ENCODE measurements at regions not wholly inside any gene's neighbourhood (a gene's known extent, or its start where the extent isn't known, plus 50 kb on each side); places are given as distances from the start of the nearest gene placed in this dataset.

DNA sequence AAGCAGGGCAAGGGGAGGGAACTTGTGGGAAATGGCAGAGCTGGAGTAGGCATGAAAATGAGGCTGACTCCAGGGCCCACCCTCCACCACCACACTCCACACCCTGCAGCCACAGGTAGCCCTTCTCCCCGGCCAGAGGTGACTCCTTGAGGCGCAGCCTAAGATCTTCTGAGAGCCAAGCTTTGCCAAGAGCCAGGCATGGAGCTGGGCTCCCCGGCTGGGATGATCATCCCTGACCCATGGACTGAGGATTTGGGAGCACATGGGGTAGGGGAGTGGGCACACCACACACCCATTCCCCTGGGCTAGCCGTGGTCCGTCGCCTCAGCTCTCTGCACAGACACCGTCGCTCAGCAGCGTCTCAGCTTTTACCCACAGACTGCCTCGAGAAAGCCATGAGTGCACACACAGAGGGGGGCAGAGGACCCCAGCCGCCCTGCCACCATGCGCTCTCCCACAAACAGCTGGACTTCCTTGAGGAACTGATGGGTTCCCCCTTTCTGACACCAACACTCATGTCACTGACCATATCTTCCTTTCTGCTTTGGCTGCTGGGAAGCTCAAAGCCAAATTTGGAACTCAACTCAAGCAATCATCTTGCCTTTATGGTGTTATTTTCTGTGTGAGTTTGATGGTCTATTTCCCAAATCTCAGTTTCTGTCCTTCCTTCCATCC, 123.6 kb upstream of the RUNX3 start:
- no peak for DNase-seq

DNA sequence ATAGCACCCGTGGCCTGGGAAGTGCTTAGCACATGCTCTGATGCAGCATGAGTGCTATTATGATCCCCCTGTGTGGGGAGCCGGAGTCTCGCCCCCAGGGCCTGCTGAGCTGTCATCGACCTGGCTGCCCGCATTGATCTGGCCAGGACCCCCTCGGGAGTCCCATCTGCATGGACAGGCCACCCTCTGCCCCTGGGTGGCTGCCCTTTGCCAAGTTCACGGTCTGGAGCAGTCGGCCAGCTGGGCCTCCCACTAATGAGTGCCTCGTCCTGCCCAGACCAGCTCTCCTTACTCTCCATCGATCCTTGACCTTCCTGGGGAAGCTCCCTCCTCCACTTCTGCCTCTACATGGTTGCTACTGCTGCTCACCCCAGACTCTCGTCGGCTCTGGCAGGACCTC, 121.8 kb upstream of the RUNX3 start:
- no peak for DNase-seq

DNA sequence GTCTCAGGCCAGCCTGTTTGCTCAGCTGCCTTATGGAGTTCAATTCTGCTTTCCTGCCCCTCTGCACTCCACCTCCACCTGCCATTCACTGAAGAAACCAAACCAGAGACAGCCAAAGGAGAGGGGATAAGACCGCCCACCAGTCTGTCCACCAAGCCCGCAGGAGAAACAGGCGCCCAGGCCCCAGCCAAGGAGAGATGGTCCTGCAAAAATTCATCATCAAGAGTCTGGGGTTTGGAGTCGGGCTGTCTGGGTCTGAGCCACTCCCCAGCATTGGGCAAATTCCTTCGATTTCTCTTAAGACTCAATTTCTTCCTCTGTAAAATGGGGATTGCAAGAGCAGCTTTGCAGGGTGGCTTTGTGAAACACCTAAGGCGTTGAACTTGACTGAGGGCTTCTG, 121.4 kb upstream of the RUNX3 start:
- DNase-seq, result no peak

DNA sequence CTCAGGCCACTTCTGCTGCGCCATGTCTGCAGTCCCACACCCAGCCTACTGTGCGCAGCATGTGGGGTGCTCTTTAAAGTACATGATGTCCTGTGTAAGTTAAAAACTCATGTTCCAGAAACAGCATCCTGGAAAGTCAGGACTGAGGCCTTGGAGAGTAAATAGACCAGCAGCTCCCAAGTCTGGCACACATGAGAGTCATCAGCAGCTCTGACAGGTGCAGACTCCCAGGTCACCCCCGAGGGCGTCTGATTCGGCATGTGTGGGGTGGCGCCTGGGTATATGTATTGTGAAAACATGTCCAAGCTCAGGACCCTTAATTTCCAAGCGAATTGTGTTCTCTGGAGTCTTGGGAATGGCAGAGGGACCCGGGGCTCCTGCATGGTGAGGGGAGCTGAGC, 120.1 kb upstream of the RUNX3 start:
- no peak for DNase-seq

DNA sequence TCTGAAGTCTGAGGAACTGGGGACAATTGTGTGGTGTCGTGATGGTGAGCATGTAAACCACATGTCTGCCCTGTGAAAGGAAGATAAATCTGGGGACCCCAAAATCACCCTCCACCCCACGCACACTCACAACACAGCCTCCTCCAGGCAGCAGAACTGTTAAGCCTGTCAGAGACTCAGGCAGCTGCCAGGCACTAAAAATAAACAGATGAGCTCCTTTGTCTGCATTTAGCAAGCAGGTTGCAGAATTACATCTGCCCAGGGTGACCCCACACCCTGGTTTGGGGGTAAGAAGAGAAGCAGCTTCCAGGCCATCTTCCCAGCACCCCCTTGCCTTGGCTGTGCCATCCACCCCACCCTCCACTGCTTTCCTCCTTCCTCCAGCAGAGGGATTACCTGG, 119.1 kb upstream of the RUNX3 start:
- DNase-seq, result no peak

DNA sequence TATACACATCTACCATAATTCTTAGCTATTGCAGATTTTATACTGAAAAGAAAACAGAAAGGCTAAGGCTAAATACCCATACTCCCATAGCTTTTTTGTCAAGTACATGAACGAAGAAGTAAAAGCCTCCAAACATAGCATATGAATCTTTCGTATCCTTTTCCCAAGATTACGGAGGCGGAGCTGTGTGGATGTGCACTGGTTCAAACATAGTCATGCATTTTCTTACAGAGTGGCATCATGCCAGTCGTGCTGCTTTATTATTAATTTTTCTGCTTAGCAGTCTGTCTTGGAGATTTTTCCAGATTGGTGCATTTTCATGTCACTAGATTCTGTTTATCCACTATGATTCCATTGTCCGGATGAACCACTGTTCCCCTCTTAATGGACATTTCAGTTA, 118.7 kb upstream of the RUNX3 start:
- DNase-seq, result no peak

DNA sequence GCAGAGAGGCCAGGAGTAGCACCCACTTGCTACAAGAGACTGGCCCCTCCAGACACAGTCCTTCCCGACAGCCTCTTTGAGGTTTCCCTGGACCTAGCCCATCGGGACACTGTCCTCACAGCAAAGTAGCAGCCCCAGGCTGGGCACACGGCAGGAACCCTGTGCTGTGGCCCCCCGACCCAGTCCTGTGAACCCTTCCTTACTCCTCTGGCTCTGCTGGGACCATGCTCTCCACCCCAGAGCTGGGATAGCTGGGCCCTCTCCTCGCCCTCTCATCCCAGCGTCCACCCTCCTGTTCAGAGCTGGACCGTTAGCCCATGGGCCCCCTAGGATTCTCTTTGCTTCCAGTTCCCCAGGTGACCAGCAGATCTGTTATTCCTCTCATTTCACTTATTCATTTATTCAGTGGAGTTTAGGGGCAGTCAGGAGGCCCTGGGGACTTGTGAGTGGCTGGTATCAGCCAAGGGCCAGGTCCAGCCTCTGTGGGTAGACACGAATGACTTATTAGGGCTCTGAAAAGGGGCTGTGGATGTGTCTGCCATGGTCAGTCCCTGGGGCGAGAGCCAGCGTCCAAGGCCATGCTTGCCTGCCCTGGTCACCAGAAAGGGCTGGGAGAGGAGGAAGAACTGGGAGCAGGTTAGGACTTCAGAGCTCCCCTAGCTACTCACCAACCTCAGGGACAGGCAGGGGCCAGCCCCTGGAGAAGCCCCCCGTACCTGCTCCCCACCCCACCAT, 117.6 kb upstream of the RUNX3 start:
- DNase-seq, result no peak

DNA sequence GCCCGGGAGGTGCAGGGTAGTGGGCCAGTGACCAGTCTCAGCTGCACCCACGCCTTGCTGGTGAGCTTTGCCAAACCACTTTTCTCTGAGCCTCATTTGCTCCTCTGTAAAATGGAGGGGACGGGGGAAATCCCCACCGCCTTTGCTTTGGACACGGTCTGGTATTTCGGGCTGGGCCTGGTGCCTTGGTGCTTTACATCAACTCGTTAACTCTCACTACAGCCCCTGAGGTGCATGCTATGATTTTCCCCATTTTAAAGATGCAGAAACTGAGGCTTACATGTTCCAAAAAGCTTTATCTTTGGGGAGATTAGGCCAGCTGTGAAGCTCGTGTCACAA, 116.1 kb upstream of the RUNX3 start:
- no peak for DNase-seq

DNA sequence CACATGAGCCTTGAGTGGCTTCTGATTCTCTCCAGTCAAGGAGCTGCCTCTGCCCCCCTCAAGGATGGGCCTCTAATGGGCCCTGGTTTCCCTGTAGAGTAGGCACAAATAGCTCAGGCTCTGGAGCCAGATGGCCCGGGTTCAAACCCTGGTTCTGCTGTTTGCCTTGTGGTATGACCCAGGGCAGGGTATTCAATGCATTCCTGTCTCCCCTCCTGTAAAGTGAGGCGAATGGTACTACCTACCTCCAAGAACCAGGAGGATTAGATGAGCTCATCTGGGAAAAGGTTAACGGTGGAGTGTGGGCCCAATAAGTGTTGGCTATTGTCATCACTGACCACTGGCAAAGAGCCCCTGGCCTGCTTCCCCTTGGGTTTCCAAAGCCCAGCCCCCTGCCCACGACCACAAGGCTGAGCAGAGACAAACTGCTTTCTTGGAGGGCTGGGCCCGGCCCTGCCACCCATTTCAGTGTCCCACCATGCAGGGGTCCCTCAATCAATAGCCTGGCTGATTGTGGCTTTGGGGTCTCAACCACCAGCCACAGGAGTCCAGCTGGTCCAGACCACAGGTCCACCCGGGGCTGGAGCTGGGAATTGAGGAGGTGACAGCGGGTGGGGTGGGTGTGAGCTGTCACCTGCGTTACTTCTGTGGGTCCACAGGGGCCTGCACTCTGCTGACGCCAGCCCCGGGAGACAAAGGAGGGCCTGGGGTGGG, 115.6 kb upstream of the RUNX3 start:
- no peak for DNase-seq

DNA sequence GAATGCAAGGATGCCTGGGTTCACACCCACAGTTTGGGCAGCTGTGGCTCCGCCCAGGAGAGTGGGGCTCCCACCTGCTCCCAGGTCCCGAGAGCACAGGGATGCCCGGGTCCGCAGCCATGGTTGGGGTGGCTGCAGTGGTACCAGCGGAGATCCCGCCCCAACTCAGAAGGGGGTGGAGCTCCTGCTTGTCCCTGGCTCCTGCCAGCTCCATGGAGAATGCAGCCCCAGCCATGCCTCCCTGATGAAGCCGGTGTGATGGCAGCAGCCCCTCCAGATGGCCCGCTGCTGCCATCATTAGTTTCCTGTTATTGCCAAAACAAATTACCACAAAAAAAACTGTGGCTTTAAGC, 113.1 kb upstream of the RUNX3 start:
- DNase-seq, result no peak

DNA sequence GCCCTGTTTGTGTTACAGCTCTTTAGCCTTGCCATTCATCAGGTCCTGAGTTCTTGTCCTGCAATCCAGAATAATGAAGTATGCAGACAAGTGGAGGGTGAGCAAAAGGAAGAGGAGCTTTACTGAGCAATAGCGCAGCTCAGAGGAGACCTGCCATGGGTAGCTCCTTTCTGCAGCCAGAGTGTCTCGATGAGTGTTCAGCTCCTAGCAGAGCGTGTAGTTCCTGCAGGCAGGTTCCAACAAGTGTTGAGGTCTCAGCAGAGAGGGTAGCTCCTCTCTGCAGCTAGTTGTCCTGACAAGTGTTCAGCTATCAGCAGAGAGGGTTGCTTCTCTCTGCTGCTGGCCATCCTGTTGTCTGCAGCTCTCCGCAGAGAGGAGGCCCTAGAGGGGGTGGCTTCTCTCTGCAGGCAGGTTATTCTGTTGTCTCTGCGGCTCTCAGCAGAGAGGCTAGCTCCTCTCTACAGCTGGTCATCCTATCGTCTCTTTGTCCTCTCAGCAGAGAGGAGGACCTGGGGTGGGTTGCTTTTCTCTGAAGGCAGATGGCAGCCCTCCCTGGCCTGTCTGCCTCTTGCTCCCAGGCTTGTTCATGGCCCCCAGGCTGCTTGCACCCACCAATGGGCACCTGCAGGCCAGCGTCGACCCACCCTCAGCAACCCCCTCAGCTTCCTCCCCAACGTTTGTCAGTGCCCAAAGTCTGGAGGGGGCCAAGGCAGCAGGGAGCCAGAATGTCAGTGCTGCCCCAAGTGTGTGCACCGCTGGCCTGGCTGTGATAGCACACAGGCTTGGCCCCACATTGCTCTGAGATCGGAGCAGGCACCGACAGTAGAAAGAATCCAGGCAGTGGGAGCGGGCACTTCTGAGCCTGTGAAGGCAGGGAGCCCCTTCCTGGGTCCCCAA, 112.5 kb upstream of the RUNX3 start:
- no peak for DNase-seq

DNA sequence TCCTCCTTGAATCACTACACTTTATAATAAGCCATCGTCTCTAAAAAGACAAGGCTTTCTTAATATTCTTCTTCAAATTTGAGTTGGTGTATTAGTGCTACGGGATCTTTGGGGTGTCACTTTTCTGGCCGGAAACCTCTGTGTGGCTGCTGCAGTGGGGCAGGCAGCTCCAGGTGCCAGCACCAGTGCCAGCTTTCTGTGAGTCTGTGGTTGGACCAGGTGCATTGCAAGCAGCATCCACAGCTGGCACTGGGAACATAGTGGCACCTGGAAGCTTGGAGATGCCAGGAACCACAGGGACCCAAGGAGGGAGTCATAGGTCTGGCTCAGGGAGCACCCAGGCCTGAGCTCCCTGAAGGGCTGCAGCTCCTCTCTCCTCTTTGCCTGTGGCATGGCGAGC, 111.8 kb upstream of the RUNX3 start:
- DNase-seq, result no peak

DNA sequence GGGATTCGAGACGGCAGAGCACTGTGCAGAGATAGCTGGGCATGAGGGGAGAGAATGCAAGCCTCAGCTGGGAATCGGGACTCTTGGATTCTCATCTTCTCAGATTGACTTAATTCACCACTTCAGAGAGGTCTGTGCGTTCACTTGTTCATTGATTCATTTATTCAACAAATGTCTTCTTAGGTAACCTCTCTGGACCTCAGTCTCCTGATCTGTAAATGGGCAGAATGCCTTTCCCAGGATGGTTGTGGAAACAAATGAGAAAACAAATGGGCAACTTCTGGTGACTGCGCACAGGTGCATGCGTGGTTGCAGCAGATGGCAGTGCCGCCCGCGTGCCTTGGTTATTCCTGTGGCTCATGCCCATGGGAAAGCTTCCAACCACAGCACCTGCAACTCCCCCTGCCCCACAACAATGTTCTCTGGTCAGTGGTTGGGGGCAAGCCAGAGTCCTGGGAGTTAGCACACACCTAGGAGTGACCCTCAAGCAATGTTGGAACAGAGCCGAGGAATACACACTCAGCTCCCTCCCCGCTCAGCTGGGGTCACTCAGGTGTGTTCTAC, 110.1 kb upstream of the RUNX3 start:
- no peak for DNase-seq

DNA sequence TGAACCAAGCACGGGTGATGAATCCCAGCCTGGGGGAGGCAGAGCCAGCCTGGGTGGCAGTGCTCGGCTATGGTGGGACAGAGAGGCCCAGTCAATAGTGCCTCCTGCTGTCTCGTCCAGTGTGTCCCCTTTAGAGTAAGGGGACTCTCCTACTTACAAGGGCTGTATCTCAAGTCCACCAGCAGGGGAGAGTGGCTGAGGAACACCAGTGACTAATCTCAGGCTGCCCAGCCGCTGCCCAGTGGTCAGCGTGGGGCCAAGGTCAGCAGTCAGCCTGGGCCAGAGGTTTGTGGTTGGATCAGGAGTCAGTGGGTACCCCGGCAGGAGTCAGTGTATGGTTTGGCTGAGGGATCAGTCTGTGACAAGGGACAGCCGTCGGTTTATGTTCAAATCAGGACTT, 109.2 kb upstream of the RUNX3 start:
- no peak for DNase-seq

DNA sequence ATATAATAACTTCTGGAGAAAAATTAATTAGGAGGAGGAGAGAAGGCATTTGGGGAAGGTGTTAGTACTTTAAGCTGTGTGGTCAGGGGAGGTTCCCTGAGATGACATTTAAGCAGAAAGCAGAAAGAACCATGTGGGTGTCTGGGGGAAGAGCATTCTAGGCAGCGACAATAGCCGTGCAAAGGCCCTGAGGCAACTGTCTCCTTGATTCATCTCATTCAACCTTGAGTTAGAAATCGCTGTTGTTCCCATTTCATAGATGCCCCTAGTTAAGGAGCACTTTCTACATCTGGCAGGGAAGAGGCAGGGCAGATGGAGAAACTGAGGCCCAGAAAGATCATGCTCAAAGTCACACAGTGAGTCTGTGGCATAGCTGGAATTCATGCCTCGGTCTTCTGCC, 108.6 kb upstream of the RUNX3 start:
- no peak for DNase-seq

DNA sequence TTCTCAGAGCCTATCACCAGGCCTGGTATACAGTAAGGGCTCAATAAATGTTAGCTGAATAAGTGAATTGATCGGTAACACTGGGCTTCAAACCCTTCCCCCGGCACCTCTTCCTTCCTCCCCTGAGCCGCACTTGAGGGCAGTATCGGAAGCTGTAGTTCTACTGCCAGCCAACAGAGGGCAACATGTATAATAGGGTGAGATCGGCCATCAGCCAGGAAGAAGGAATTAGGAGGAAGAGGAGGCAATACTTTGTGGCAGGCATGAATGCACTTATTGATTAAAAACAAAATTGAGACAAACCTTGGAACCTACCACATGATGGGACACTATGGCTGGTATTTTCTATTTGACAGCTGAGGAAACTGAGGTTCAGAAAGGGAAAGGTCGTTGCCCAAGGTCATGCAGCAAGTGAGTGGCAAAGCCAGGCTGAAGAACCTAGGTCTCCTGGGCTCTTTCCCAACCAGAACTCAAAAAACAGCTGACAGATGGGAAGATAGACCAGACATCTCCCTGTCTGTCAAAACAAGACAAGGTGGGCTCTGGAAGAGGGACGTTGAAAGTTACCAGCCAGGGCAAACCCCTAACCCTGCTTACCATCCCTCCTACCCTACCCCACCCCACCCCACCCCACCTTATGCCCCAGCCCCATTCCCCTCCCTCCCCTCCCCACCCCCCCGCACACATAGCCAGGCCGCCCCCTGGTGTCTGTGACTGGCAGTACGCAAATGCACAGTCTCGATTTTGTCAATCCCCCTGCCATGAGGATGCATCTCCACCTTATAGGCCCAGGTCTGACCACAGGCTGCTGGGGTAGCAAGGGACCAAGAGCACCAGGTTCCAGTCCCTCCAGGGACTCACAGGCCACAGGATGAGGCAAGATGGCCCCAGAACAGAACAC, 107.3 kb upstream of the RUNX3 start:
- DNase-seq, result no peak

DNA sequence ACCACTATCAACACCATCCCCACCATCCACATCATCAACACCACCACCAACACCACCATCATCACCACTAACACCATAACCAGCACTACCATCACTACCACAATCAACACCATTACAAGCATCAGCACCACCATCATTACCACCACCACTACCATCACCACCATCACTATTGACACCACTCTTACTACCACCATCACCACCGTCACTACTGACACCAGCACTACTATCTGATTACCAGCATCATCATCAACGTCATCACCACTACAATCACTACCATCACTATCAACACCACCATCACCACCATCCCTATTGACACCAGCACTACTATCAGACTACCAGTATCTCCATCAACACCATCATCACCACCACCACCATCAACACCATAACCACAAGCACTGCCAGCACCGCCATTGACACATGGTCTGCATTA, 106.1 kb upstream of the RUNX3 start:
- no peak for DNase-seq

DNA sequence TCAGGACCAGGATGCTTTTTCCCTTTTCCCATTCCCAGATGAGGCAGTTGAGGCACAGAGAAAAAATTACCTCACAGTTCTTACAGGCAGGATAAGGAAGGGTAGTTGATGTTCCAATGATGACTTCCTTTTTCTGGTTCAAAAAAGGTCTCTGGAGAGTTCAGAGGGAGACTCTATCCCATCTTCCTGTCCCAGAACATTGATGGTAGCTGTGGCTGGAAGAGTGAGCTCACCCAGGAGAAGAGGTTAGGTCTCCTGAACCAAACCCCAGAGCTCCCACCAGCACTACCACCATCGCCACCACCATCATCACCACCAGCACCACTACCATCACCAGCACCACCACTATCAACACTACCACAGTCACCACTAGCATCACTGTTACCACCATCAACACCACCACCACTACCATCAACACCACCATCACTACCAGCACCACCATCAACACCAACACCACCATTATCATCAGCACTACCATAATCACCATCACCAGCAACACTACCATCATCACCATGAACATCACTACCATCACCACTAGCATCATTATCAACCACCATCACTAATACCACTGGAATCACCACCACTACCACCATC, 105.5 kb upstream of the RUNX3 start:
- no peak for DNase-seq

DNA sequence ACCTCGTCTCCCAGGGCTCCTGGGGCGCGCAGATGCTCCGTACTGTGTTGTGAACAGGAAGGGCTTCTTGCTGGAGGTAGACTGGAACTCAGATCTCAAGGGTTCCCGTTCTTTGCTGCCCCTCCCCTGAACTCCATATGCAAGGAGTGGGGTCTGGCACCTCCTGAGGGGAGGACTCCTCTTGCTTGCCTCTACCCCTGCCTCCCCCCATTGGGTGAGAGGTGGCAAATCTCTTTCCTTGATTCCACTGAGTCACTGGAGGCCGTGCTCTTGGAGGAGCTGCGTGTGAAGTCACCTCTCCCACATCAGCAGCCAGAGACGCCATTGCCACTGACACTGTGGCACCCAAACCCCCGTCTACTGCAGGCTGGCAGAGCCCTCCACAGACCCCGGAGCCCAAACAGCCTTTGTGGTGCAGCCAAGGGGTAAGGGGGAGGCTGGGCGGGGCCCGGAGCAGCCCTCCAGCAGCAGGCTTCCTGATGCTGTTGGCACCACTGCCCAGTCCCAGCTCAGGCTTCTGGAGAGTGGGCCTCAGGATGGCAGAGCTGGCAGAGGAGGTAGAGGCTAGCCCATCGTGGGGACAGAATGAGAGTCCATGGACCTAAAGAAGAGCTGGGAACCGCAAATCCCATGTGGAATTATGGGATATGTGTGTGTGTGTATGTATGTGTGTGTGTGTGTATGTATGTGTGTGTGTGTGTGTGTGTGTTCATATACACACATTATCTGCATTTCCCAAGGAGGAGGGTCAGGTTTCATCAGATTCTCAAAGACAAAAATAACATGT, 104.9 kb upstream of the RUNX3 start:
- no peak for DNase-seq

DNA sequence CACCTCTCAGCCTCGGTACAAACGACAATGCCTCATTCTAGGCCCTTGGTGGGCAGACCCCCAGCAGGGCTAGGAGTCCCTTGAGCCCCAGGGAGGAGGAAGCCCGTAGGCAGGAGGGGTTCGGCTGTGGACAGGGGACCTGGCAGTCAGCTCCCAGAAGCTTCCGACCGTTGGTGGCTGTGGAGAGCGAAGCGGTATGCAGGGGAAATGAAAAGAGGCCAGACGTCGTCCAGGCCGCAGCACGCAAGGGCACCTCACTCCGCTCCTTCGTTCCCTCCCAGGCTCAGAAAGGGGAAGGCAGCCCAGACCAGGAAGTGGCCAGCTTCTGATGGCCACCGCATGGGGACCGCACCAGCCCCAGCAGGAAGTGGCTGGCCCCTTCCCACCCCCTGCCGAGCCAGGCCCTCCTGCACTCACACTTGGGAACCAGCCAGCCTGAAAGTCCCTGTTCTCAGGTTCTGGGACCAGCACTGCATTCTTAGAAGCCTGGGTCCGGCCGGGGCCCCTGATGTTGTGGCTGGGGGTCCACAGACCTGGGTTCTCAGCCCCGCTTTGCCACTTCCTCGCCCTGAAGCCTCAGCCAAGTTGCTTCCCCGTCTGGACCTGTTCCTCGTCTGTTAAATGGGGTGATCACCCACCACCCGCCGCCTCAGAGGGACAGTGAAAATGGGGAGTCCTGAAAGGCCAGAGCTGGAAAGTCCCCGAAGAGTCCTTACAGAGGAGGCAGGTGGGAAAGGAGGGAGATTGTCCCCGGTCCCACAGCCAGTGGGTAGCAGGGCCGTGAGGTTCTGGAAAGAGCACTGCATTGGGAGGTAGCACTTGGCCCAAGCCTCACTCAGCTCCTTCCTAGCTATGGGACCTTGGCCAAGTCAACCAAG, 104.0 kb upstream of the RUNX3 start:
- DNase-seq, result no peak
